Liver (tissue), 8 donors: ENCODE measurements at regions not wholly inside any gene's neighbourhood (a gene's known extent, or its start where the extent isn't known, plus 50 kb on each side); places are given as distances from the start of the nearest gene placed in this dataset.

ENCODE experiments used
- DNase-seq: peaks from one replicate; pipeline ENCODE4 v3.0.0-alpha.2; 2017; ENCODE audit warnings: low spot score
- H3K27ac ChIP-seq, 2 donors: one replicate each; pipeline ENCODE4 v1.7.0; 2013; ENCODE audit warnings: inconsistent platforms in 2 of 2, low read length in 2 of 2, control low read depth in 1 of 2, low read depth in 1 of 2, mild to moderate bottlenecking in 1 of 2
- H3K27me3 ChIP-seq, 4 donors: one replicate each; pipeline versions ENCODE4 v1.6.1 to v1.7.0; 2013; ENCODE audit warnings: low read length in 3 of 4, inconsistent platforms in 1 of 4, mild to moderate bottlenecking in 1 of 4, moderate library complexity in 1 of 4; ENCODE audit not compliant: control insufficient read depth in 4 of 4, insufficient read depth in 4 of 4
- H3K36me3 ChIP-seq, 4 donors: one replicate each; pipeline versions ENCODE4 v1.6.1 to v1.7.0; 2013; ENCODE audit warnings: low read length in 3 of 4, mild to moderate bottlenecking in 3 of 4, low read depth in 1 of 4, moderate library complexity in 1 of 4; ENCODE audit not compliant: control insufficient read depth in 4 of 4, insufficient read depth in 3 of 4
- H3K4me1 ChIP-seq, 4 donors: one replicate each; pipeline versions ENCODE4 v1.6.1 to v1.7.0; 2013; ENCODE audit warnings: low read length in 3 of 4, mild to moderate bottlenecking in 3 of 4, moderate library complexity in 1 of 4; ENCODE audit not compliant: control insufficient read depth in 4 of 4, insufficient read depth in 4 of 4
- H3K4me3 ChIP-seq, 3 donors: one replicate each; pipeline versions ENCODE4 v1.6.1 to v1.7.0; 2013; ENCODE audit warnings: low read length in 3 of 3, control low read depth in 1 of 3, low read depth in 1 of 3, mild to moderate bottlenecking in 1 of 3
- H3K9ac ChIP-seq, 2 donors: one replicate each; pipeline ENCODE4 v1.7.0; 2013; ENCODE audit warnings: low read length in 2 of 2, mild to moderate bottlenecking in 2 of 2, moderate library complexity in 2 of 2, control low read depth in 1 of 2, low read depth in 1 of 2
- H3K9me3 ChIP-seq, 4 donors: one replicate each; pipeline versions ENCODE4 v1.6.1 to v1.7.0; 2013; ENCODE audit warnings: low read length in 3 of 4; ENCODE audit not compliant: control insufficient read depth in 4 of 4
- EGR1 ChIP-seq, 2 donors: IDR thresholded peaks; 2 replicates each; pipeline ENCODE4 v1.6.1; 2016 to 2018; ENCODE audit warnings: antibody characterized with exemption in 2 of 2, low read depth in 2 of 2
- FOXA1 ChIP-seq: IDR thresholded peaks from 2 replicates; pipeline ENCODE4 v1.6.1; 2016; ENCODE audit warnings: antibody characterized with exemption
- FOXA2 ChIP-seq: IDR thresholded peaks from 2 replicates; pipeline ENCODE4 v1.6.1; 2016; ENCODE audit warnings: antibody characterized with exemption
- GABPA ChIP-seq, 2 donors: IDR thresholded peaks in 1 of 2; conservative IDR thresholded peaks in 1 of 2; 2 replicates each; pipeline ENCODE4 v1.6.1; 2016; ENCODE audit warnings: antibody characterized with exemption in 2 of 2, mild to moderate bottlenecking in 1 of 2, moderate library complexity in 1 of 2
- HNF4A ChIP-seq, 2 donors: conservative IDR thresholded peaks; 2 replicates each; pipeline ENCODE4 v1.6.1; 2016; ENCODE audit warnings: antibody characterized with exemption in 2 of 2, mild to moderate bottlenecking in 2 of 2
- HNF4G ChIP-seq: IDR thresholded peaks from 2 replicates; pipeline ENCODE4 v1.6.1; 2016; ENCODE audit warnings: antibody characterized with exemption
- JUND ChIP-seq, 2 donors: IDR thresholded peaks; 2 replicates each; pipeline ENCODE4 v1.6.1; 2016; ENCODE audit warnings: antibody characterized with exemption in 2 of 2
- NR2F2 ChIP-seq: IDR thresholded peaks from 2 replicates; pipeline ENCODE4 v1.6.1; 2016; ENCODE audit warnings: antibody characterized with exemption
- RAD21 ChIP-seq, 2 donors: IDR thresholded peaks; 2 replicates each; pipeline ENCODE4 v1.6.1; 2016; ENCODE audit warnings: antibody characterized with exemption in 2 of 2, mild to moderate bottlenecking in 2 of 2
- RXRA ChIP-seq, 2 donors: IDR thresholded peaks; 2 replicates each; pipeline ENCODE4 v1.6.1; 2017 to 2018; ENCODE audit warnings: antibody characterized with exemption in 2 of 2, mild to moderate bottlenecking in 1 of 2
- SP1 ChIP-seq: IDR thresholded peaks from 2 replicates; pipeline ENCODE4 v1.6.1; 2018; ENCODE audit warnings: antibody characterized with exemption, mild to moderate bottlenecking
- TAF1 ChIP-seq: conservative IDR thresholded peaks from 2 replicates; pipeline ENCODE4 v1.6.1; 2016; ENCODE audit warnings: antibody characterized with exemption, mild to moderate bottlenecking
- YY1 ChIP-seq: IDR thresholded peaks from 2 replicates; pipeline ENCODE4 v1.6.1; 2016; ENCODE audit warnings: antibody characterized with exemption, mild to moderate bottlenecking
- WGBS: extraction: QIAGEN DNeasy Blood & Tissue Kit; methylation state at CpG from one replicate; pipeline ENCODE4 v1.1.7; 2013; 5-methylcytosine and 5-hydroxymethylcytosine counted together
- TF ChIP-seq, protein P1 (sequence below): IDR thresholded peaks from 2 replicates; pipeline ENCODE4 v1.6.1; 2016; ENCODE audit warnings: antibody characterized with exemption
- TF ChIP-seq, protein P2 (sequence below): IDR thresholded peaks from 2 replicates; pipeline ENCODE4 v1.6.1; 2016; ENCODE audit warnings: antibody characterized with exemption
- TF ChIP-seq, protein P3 (sequence below): IDR thresholded peaks from 2 replicates; pipeline ENCODE4 v1.6.1; 2016; ENCODE audit warnings: antibody characterized with exemption, mild to moderate bottlenecking
- TF ChIP-seq, protein P4 (sequence below): fragments of 150-350 bp; IDR thresholded peaks from 2 replicates; pipeline ENCODE4 v1.5.1; 2017; ENCODE audit warnings: improper control_type of control experiment, low read depth, low read length; ENCODE audit not compliant: missing input control
- donor health status: healthy.
- donor health status: healthy.
- donor health status: healthy.
- donor health status: healthy.
- donor health status: healthy.

DNA sequence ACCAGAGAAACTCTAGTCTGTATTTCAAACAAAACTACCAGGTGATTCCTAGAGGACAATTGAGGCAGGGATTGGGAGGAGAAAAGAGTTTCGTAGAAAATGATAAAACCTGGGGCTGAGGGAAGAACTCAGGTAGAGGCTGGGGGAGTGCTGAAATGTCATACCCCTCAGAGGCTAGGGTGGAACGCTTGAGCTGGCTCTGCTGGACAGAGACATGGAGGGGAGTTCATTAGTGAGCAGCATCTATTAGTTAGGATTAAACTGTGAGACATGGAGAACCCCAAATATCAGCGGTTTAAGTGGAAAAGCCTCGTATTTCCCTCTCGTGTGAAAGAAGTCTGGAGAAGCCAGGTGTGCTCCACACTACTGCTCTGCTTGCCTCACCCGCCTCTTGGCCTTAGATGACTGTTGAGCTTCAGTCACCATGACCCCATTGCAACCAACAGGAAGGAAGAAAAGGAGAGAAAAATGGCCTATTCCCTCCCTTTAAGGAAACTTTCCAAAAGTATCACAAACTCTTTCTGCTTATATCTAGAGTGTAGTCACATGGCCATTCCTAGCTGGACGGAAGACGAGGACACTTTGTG is 53.7 kb upstream of the ABCA1 start:
- Histone ChIP-seq H3K36me3 (no peaks in the 10 kb centered on the region), H3K4me3 (no peak overlapping the region), H3K27me3 (no peaks in the 10 kb centered on the region), H3K27ac (no peak overlapping the region), H3K9me3 (no peaks in the 10 kb centered on the region), H3K4me1 (no peaks in the 10 kb centered on the region), H3K9ac (no peak overlapping the region)
- TF ChIP-seq FOXA1: no peak
- TF ChIP-seq GABPA (IDR thresholded peaks at IDR 0.05 in 1 of 2, conservative IDR thresholded peaks at IDR 0.05 in 1 of 2): no peak
- TF ChIP-seq SP1: no peak
- TF ChIP-seq, protein P1, sequence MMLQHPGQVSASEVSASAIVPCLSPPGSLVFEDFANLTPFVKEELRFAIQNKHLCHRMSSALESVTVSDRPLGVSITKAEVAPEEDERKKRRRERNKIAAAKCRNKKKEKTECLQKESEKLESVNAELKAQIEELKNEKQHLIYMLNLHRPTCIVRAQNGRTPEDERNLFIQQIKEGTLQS: no peak
- no peak for TF ChIP-seq FOXA2
- no peak for TF ChIP-seq NR2F2
- no peak for TF ChIP-seq JUND (IDR thresholded peaks at IDR 0.05)
- TF ChIP-seq HNF4A (conservative IDR thresholded peaks at IDR 0.05): no peak
- TF ChIP-seq HNF4G: no peak
- TF ChIP-seq, protein P2, sequence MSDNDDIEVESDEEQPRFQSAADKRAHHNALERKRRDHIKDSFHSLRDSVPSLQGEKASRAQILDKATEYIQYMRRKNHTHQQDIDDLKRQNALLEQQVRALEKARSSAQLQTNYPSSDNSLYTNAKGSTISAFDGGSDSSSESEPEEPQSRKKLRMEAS: no peak
- TF ChIP-seq, protein P3, sequence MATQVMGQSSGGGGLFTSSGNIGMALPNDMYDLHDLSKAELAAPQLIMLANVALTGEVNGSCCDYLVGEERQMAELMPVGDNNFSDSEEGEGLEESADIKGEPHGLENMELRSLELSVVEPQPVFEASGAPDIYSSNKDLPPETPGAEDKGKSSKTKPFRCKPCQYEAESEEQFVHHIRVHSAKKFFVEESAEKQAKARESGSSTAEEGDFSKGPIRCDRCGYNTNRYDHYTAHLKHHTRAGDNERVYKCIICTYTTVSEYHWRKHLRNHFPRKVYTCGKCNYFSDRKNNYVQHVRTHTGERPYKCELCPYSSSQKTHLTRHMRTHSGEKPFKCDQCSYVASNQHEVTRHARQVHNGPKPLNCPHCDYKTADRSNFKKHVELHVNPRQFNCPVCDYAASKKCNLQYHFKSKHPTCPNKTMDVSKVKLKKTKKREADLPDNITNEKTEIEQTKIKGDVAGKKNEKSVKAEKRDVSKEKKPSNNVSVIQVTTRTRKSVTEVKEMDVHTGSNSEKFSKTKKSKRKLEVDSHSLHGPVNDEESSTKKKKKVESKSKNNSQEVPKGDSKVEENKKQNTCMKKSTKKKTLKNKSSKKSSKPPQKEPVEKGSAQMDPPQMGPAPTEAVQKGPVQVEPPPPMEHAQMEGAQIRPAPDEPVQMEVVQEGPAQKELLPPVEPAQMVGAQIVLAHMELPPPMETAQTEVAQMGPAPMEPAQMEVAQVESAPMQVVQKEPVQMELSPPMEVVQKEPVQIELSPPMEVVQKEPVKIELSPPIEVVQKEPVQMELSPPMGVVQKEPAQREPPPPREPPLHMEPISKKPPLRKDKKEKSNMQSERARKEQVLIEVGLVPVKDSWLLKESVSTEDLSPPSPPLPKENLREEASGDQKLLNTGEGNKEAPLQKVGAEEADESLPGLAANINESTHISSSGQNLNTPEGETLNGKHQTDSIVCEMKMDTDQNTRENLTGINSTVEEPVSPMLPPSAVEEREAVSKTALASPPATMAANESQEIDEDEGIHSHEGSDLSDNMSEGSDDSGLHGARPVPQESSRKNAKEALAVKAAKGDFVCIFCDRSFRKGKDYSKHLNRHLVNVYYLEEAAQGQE: no peak
- no peak for TF ChIP-seq EGR1 (IDR thresholded peaks at IDR 0.05; ENCODE audit: low read depth in 2 of 2)
- TF ChIP-seq YY1: no peak
- TF ChIP-seq, protein P4, sequence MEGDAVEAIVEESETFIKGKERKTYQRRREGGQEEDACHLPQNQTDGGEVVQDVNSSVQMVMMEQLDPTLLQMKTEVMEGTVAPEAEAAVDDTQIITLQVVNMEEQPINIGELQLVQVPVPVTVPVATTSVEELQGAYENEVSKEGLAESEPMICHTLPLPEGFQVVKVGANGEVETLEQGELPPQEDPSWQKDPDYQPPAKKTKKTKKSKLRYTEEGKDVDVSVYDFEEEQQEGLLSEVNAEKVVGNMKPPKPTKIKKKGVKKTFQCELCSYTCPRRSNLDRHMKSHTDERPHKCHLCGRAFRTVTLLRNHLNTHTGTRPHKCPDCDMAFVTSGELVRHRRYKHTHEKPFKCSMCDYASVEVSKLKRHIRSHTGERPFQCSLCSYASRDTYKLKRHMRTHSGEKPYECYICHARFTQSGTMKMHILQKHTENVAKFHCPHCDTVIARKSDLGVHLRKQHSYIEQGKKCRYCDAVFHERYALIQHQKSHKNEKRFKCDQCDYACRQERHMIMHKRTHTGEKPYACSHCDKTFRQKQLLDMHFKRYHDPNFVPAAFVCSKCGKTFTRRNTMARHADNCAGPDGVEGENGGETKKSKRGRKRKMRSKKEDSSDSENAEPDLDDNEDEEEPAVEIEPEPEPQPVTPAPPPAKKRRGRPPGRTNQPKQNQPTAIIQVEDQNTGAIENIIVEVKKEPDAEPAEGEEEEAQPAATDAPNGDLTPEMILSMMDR: no peak
- TF ChIP-seq TAF1: no peak
- no peak for TF ChIP-seq RXRA (IDR thresholded peaks at IDR 0.05)
- TF ChIP-seq RAD21 (IDR thresholded peaks at IDR 0.05): no peak
- DNase-seq: no peak
- WGBS: 95% methylated on average over 8 of the region's 8 CpGs

DNA sequence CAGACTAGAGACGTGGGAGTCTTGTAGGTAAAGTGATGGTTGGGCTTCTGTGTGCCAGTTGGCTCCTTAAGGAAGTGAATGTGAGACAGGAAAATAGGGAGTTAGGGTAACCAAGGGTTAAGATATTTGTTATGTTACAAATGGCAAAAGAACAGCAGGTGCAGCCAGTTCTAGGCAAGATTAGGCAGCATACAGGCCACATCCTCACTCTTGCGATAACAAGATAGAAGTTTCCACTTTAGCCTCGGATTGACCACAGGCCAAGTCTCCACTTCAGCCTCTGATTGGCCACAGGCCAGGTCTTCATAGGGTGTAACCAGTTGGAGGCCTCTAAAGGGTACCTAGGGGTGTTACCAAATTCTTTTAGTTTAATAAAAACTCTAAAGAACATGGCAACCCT is 54.6 kb upstream of the ABCA1 start:
- Histone ChIP-seq H3K9me3 (no peaks in the 10 kb centered on the region), H3K27me3 (no peaks in the 10 kb centered on the region), H3K4me3 (no peak overlapping the region), H3K9ac (no peak overlapping the region), H3K27ac (no peak overlapping the region), H3K4me1 (no peaks in the 10 kb centered on the region), H3K36me3 (no peaks in the 10 kb centered on the region)
- DNase-seq: peak; percentile 71
- no peak for TF ChIP-seq RAD21 (IDR thresholded peaks at IDR 0.05)
- TF ChIP-seq, protein P3: no peak
- WGBS: 77% methylated on average over 3 of the region's 3 CpGs
